Stomach (tissue), 4 donors: ENCODE measurements at regions not wholly inside any gene's neighbourhood (a gene's known extent, or its start where the extent isn't known, plus 50 kb on each side); places are given as distances from the start of the nearest gene placed in this dataset.
"Not testable (repeated sequence)": the region's sequence is repeated elsewhere in the genome, so short reads cannot be mapped to it uniquely, and the experiment has no call there.

Experiments
- POLR2A ChIP-seq, 4 donors: fragments of 450-650 bp; IDR thresholded peaks; one replicate each; pipeline ENCODE4 v1.6.1; 2016; ENCODE audit warnings: antibody characterized with exemption in 4 of 4, control low read depth in 2 of 4, mild to moderate bottlenecking in 1 of 4, moderate library complexity in 1 of 4
- POLR2AphosphoS5 ChIP-seq, 3 donors: sonication (generic); formaldehyde crosslinking; IDR thresholded peaks; one replicate each; pipeline ENCODE4 v1.6.1; 2016; ENCODE audit warnings: antibody characterized with exemption in 3 of 3
- TF ChIP-seq, protein P1 (sequence below), 7 experiments: fragments of 450-650 bp in 4 of 7; fragments of 200-600 bp in 3 of 7; sonication (generic) in 3 of 7; IDR thresholded peaks; one replicate each; pipeline ENCODE4 v1.5.1; 2016 to 2019; ENCODE audit warnings: antibody characterized with exemption in 7 of 7, control low read depth in 2 of 7, mild to moderate bottlenecking in 1 of 7

DNA sequence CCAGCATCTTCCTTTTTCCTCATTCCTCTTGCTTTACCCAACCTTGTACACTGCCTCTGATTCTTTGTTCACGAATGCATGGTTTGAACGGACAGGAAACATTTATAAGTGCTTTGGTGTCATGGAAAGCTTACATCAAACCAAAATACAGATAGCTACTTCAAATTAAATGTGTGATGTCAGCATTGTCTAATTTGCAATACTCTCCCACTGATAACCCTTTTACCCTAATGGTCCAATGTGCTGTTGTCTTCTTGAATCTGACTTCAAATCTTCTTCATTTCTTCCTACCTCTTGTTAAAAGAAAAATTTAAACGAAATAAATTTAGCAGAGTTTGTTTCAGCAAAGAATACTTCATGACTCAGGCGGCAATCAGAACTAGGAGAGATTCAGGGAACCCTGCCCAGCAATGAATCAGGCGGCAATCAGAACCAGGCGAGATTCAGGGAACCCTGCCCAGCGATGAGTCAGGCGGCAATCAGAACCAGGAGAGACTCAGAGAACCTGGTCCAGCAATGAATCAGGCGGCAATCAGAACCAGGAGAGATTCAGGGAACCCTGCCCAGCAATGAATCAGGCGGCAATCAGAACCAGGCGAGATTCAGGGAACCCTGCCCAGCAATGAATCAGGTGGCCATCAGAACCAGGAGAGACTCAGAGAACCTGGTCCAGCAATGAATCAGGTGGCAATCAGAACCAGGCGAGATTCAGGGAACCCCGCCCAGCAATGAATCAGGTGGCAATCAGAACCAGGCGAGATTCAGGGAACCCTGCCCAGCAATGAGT is 1212.9 kb upstream of the TENM3 start:
- TF ChIP-seq, protein P1, sequence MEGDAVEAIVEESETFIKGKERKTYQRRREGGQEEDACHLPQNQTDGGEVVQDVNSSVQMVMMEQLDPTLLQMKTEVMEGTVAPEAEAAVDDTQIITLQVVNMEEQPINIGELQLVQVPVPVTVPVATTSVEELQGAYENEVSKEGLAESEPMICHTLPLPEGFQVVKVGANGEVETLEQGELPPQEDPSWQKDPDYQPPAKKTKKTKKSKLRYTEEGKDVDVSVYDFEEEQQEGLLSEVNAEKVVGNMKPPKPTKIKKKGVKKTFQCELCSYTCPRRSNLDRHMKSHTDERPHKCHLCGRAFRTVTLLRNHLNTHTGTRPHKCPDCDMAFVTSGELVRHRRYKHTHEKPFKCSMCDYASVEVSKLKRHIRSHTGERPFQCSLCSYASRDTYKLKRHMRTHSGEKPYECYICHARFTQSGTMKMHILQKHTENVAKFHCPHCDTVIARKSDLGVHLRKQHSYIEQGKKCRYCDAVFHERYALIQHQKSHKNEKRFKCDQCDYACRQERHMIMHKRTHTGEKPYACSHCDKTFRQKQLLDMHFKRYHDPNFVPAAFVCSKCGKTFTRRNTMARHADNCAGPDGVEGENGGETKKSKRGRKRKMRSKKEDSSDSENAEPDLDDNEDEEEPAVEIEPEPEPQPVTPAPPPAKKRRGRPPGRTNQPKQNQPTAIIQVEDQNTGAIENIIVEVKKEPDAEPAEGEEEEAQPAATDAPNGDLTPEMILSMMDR (IDR thresholded peaks at IDR 0.05), result not testable (repeated sequence)
- TF ChIP-seq POLR2AphosphoS5, POLR2A (IDR thresholded peaks at IDR 0.05): not testable (repeated sequence)
